Caco-2 (cell line): ENCODE measurements at regions not wholly inside any gene's neighbourhood (a gene's known extent, or its start where the extent isn't known, plus 50 kb on each side); places are given as distances from the start of the nearest gene placed in this dataset.

Source experiments
- BruUV-seq: library from RNA; stranded (reverse); fragments of 400-500 nt; replicated peaks from 2 replicates; lab custom pipeline; 2021; lab: Mats Ljungman, UMichigan
- CTCF ChIA-PET: fragments of 300-600 bp; sonication (Branson Sonifier 250); formaldehyde crosslinking; loops from one replicate; lab custom pipeline; 2022; ENCODE audit warnings: antibody characterized with exemption; lab: Charles Lee
- POLR2A ChIA-PET: fragments of 300-600 bp; sonication (Branson Sonifier 250); formaldehyde crosslinking; loops from one replicate; lab custom pipeline; 2022; ENCODE audit warnings: antibody characterized with exemption; lab: Charles Lee
- DNase-seq, 2 experiments: peaks; one replicate each; pipeline versions ENCODE4 v3.0.0 to v3.0.0-alpha.2; 2020 to 2022
- H3K27me3 ChIP-seq: replicated peaks from 2 replicates; pipeline ENCODE4 v1.6.0; 2011; ENCODE audit warnings: low read length; ENCODE audit not compliant: control insufficient read depth, insufficient read depth
- H3K36me3 ChIP-seq: 2 replicates; pipeline ENCODE4 v1.5.1; 2011; ENCODE audit warnings: low read length; ENCODE audit not compliant: control insufficient read depth, insufficient read depth
- H3K4me1 ChIP-seq: fragments of 250-450 bp; sonication (Bioruptor Pico); 2 replicates; pipeline ENCODE4 v1.5.1; 2020; ENCODE audit warnings: mild to moderate bottlenecking
- H3K4me3 ChIP-seq: 2 replicates; pipeline ENCODE4 v1.5.1; 2011; ENCODE audit warnings: low read depth, mild to moderate bottlenecking, control low read depth, low read length
- H3K9me3 ChIP-seq: fragments of 250-450 bp; sonication (Bioruptor Pico); 2 replicates; pipeline ENCODE4 v1.5.1; 2020; ENCODE audit warnings: mild to moderate bottlenecking, moderate library complexity
- H3K27ac Mint-ChIP-seq: one replicate; pipeline ENCODE4 v1.8.0; 2022; ENCODE audit warnings: mixed read lengths; ENCODE audit not compliant: unreplicated experiment
- H3K27me3 Mint-ChIP-seq: one replicate; pipeline ENCODE4 v1.8.0; 2022; ENCODE audit warnings: mixed read lengths; ENCODE audit not compliant: insufficient read depth, unreplicated experiment
- H3K36me3 Mint-ChIP-seq: one replicate; pipeline ENCODE4 v1.8.0; 2022; ENCODE audit warnings: mild to moderate bottlenecking, mixed read lengths; ENCODE audit not compliant: insufficient read depth, unreplicated experiment
- H3K4me1 Mint-ChIP-seq: one replicate; pipeline ENCODE4 v1.8.0; 2022; ENCODE audit warnings: low read depth, mixed read lengths; ENCODE audit not compliant: unreplicated experiment
- H3K4me3 Mint-ChIP-seq: one replicate; pipeline ENCODE4 v1.8.0; 2022; ENCODE audit warnings: mild to moderate bottlenecking, moderate library complexity, mixed read lengths; ENCODE audit not compliant: unreplicated experiment
- H3K9me3 Mint-ChIP-seq: one replicate; pipeline ENCODE4 v1.8.0; 2022; ENCODE audit warnings: mixed read lengths; ENCODE audit not compliant: unreplicated experiment
- intact Hi-C: fragments of 100-400 bp; cut with micrococcal nuclease; formaldehyde crosslinking; loops from one replicate; pipeline ENCODE4 v1.10.0; 2022; ENCODE audit not compliant: unreplicated experiment
- TF ChIP-seq, protein P1 (sequence below), 2 experiments: fragments of 200-600 bp in 1 of 2; IDR thresholded peaks; 1 replicate in 1 of 2; 2 replicates in 1 of 2; pipeline versions ENCODE4 v1.5.1 to v1.8.0; 2011 to 2022; ENCODE audit warnings: antibody characterized with exemption in 1 of 2, control low read depth in 1 of 2, inconsistent platforms in 1 of 2, low read depth in 1 of 2, low read length in 1 of 2, mild to moderate bottlenecking in 1 of 2, moderate library complexity in 1 of 2; ENCODE audit not compliant: insufficient read depth in 1 of 2, severe bottlenecking in 1 of 2, unreplicated experiment in 1 of 2

DNA sequence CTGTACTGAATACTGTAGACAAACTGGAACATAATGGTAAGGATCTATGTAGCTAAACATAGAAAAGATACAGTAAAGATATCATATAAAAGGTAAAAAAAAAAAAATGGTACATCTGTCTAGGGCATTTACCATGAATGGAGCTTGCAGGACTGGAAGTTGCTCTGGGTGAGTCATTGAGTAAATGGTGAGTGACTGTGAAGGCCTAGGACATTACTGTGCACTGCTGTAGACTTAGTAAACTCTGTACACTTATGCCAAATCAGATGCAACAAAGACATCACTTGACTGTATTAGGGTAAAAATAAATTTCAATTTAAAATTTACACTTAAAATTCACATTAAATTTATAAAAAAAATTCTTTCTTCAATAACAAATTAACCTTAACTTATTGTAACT, 281.3 kb upstream of the LMCD1 start:
- Mint-ChIP-seq H3K27ac (no peak overlapping the region), H3K27me3 (peaks cover 3% of the 10 kb centered on the region), H3K4me1 (no peaks in the 10 kb centered on the region), H3K9me3 (no peaks in the 10 kb centered on the region), H3K4me3 (no peak overlapping the region), H3K36me3 (no peaks in the 10 kb centered on the region)
- H3K27me3 ChIP-seq: no peaks in the 10 kb centered on the region
- DNase-seq: no peak
- no TSS peak for BruUV-seq
- POLR2A ChIA-PET: no interaction called here
- no peaks in the 10 kb centered on the region for H3K36me3 ChIP-seq
- H3K4me1 ChIP-seq: no peaks in the 10 kb centered on the region
- no peak overlapping the region for H3K4me3 ChIP-seq
- CTCF ChIA-PET: interaction anchor here (0.6 to 1.7 kb wide), 2 partner anchors 20 to 392 kb away, joined by 3 read pairs; no protein-coding TSS in a partner anchor
- intact Hi-C loops: no loop called here
- H3K9me3 ChIP-seq: no peaks in the 10 kb centered on the region
- TF ChIP-seq, protein P1, sequence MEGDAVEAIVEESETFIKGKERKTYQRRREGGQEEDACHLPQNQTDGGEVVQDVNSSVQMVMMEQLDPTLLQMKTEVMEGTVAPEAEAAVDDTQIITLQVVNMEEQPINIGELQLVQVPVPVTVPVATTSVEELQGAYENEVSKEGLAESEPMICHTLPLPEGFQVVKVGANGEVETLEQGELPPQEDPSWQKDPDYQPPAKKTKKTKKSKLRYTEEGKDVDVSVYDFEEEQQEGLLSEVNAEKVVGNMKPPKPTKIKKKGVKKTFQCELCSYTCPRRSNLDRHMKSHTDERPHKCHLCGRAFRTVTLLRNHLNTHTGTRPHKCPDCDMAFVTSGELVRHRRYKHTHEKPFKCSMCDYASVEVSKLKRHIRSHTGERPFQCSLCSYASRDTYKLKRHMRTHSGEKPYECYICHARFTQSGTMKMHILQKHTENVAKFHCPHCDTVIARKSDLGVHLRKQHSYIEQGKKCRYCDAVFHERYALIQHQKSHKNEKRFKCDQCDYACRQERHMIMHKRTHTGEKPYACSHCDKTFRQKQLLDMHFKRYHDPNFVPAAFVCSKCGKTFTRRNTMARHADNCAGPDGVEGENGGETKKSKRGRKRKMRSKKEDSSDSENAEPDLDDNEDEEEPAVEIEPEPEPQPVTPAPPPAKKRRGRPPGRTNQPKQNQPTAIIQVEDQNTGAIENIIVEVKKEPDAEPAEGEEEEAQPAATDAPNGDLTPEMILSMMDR (IDR thresholded peaks at IDR 0.05; ENCODE audit: insufficient read depth in 1 of 2, low read depth in 1 of 2, low read length in 1 of 2, severe bottlenecking in 1 of 2, unreplicated experiment in 1 of 2): no peak

GRCh38 chr3:8223766-8224165, 277.9 kb upstream of the LMCD1 start:
- Histone ChIP-seq H3K36me3 (no peaks in the 10 kb centered on the region), H3K4me1 (no peaks in the 10 kb centered on the region), H3K27me3 (no peaks in the 10 kb centered on the region), H3K9me3 (no peaks in the 10 kb centered on the region), H3K4me3 (no peak overlapping the region)
- Mint-ChIP-seq H3K4me1 (no peaks in the 10 kb centered on the region), H3K27me3 (no peaks in the 10 kb centered on the region), H3K36me3 (no peaks in the 10 kb centered on the region), H3K9me3 (no peaks in the 10 kb centered on the region), H3K4me3 (no peak overlapping the region), H3K27ac (no peak overlapping the region)
- TF ChIP-seq, protein P1 (IDR thresholded peaks at IDR 0.05; ENCODE audit: insufficient read depth in 1 of 2, low read depth in 1 of 2, low read length in 1 of 2, severe bottlenecking in 1 of 2, unreplicated experiment in 1 of 2): no peak
- ChIA-PET POLR2A (no interaction called here), CTCF (no interaction called here)
- BruUV-seq: no TSS peak
- intact Hi-C loops: no loop called here
- no peak for DNase-seq

DNA sequence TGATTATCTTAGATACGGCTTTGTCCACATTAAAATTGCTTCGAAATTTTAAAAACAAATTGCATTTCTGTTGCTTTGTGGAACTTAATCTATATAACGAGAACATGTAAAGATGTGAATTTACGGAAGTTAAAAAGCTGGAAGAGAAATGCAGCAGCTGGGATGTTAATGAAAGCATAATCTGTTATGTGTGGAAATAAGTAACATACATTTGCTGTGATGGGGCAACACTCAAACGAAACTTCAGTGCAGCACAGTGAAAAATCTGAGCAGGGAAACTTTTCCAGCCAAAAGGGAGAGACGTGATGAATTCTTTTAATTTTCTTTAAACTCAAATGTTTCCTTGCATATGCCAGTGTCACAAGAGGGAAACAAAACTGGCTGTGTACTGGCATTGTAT, 276.7 kb upstream of the LMCD1 start:
- no peaks in the 10 kb centered on the region for H3K4me1 ChIP-seq
- Mint-ChIP-seq H3K27me3 (no peaks in the 10 kb centered on the region), H3K36me3 (no peaks in the 10 kb centered on the region), H3K4me1 (no peaks in the 10 kb centered on the region), H3K27ac (no peak overlapping the region), H3K4me3 (no peak overlapping the region), H3K9me3 (no peaks in the 10 kb centered on the region)
- no peaks in the 10 kb centered on the region for H3K9me3 ChIP-seq
- CTCF ChIA-PET: no interaction called here
- no TSS peak for BruUV-seq
- no peaks in the 10 kb centered on the region for H3K36me3 ChIP-seq
- DNase-seq: no peak
- H3K4me3 ChIP-seq: no peak overlapping the region
- no peaks in the 10 kb centered on the region for H3K27me3 ChIP-seq
- POLR2A ChIA-PET: no interaction called here
- TF ChIP-seq, protein P1 (IDR thresholded peaks at IDR 0.05; ENCODE audit: insufficient read depth in 1 of 2, low read depth in 1 of 2, low read length in 1 of 2, severe bottlenecking in 1 of 2, unreplicated experiment in 1 of 2): no peak
- intact Hi-C loops: no loop called here
